Stimulated activated CD4-positive, alpha-beta T cell treated with anti-CD3 and anti-CD28 coated beads, TNF-alpha, amount 100 ng/mL, for 24 hours (primary cell): ENCODE measurements at regions not wholly inside any gene's neighbourhood (a gene's known extent, or its start where the extent isn't known, plus 50 kb on each side); places are given as distances from the start of the nearest gene placed in this dataset.

ENCODE experiments used
- DNase-seq, 3 experiments: peaks; one replicate each; pipeline ENCODE4 v3.0.0-alpha.2; 2020; ENCODE audit warnings: low read depth in 3 of 3

DNA sequence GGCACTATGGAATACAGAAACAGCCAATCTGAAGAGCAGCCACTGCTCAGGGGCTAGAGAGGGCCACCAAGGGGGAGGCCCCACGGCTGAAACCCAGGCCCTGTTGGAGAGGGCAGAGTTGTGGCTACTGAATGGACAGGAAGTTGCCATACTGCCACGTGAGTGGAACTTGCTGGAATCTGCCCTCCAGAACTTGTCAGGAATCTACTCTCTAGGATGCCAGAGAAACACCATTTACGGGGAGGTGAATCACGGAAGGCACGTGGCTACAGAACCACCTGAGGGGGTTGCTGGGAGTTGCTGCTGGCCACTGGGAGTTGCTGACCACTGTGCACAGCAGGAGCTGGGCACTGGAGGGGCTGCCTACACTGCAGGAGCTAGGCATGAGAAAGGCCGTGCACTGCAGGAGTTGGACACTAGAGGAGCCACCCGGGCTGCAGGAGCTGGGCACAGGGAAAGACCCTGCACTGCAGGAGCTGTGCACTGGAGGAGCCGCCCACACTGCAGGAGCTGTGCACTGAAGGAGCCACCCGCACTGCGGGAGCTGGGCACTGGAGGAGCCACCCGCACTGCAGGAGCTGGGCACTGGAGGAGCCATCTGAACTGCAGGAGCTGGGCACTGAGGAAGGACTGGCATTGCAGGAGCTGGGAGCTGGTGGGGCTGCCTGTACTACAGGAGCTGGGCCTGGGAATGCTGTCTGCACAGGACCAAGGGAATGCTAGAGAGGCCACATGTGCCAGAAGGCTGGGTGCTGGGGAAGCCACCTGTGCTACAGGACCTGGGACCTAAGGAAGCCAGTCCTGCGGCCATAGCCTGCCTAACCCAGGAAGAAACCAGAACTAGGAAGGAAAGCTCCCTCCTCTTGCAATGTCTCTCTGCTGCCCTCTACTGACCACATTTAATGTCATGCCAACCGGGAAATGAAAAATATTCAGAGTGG, 343.4 kb downstream of the MATN1 start:
- DNase-seq, result peak; percentile 11 to 32 (median 19)

DNA sequence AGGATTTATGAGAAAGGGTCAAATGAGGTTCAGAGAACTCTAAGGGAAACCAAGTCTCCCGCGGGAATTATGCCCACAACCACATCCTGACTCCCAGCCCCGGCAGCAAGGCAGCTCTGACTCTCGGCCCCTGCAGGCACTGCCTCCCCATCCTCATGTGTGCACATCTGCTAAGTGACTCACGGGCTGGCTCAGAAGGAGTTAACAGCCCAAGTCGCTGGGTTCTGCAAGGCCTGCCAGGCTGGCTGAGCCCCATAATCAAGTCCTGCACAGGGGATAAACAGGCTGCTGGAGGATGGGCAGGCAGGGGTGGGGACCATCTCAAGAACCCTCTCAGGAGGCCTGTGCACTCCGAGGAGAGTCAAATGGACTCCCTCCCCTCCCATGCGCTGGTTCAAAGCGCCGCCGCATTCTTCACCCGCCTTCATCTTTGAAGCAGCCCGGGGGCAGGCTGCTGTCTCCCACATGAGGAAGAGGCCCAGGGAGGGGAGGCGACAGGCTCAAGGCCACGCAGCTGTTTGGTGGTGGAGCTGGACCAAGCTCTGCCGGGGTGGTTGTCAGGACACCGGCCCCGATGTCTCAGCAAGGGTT, 344.3 kb downstream of the MATN1 start:
- no peak for DNase-seq

DNA sequence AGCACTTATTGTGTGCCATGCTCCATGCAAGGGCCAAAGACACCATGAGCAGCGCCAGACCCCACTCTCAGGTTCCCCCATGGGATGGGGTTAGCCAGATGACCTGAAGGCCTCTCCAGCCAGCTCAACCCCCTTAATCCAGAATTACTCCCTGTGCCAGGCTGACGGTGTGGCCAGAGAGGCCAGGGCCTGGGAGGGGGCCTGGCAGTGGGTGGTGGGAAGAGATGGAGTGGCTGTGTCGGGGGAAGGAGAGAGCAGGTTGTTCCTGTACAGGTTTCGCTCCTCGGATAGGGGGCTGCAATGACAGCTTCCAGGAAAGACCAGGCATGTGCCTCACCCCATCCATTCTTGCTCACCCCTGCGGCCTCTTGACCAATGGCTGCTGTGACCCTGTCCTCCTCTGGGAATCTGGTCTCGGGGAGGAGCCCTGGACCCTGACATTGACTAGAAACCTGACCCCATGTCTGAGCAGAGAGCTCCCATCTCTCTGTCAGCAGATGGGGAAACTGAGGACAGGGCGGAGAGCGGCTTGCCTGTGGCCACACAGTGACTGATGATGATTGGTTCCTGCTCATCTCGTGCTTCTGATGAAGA, 345.3 kb downstream of the MATN1 start:
- no peak for DNase-seq

DNA sequence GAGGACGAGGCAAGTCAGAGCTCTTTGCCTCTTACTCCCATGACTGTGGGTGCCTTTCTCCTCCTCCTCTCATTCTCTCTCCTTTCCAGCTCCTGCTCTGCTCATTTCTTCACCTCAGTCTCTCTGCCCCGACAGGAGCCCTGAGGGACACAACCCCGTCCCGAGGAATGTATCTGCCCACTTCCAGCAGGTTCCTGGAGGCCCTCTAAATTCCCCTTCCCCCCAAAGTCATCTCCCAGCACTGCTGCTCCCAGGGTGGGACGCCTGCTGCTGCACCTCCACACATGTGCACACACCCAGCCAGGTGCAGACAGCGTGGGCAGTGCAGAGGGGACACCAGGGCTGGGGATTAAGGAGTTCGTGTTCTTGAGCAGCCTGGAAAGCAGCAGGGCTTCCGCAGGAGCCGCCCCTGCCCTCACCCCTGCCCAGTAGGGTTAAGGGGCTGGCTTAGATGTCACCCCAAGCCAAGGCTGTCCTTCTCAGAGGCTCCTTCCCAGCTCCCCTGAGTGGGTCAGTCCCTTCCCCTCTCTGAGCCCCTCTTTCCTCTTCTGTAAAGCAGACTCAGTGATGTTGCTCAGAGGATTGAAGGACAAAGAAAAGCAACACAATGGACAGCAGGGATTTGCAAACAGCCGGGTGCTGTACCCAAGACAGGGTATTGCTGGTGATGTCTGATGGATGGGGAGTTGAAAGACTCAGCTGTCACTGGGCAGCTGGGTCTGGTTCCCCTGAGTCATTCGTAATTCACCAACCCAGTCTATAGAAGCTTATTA, 346.0 kb downstream of the MATN1 start:
- no peak for DNase-seq

DNA sequence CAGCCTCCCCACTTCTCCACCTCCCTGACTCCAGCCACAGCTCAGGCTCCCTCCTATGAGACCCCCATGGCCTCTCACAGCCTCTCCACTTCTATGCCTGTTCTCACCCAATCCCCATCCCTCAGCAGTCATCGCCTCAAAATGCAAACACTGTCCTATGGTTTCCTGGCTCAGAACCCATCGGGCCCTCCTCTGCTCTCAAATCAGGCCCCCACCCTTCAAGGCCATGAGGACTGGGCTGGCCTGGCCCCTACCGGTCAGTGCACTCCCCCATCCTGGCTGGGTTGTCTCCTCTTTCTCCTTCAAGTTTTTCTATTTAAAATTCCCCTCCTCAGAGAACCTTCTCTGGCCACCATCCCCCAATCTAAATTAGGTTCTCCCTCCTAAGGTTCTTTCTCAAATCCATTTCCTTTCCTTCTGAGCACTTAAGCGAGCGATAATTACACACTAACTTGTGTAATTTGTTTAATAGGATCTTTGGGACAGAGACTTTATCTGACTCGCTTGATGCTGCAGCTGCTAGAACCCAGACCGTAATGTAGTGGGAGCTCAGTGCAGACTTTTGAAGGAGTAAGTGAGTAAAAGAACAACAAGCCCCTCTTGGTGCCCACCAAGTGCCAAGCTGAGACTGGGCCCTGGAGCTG, 347.2 kb downstream of the MATN1 start:
- no peak for DNase-seq

DNA sequence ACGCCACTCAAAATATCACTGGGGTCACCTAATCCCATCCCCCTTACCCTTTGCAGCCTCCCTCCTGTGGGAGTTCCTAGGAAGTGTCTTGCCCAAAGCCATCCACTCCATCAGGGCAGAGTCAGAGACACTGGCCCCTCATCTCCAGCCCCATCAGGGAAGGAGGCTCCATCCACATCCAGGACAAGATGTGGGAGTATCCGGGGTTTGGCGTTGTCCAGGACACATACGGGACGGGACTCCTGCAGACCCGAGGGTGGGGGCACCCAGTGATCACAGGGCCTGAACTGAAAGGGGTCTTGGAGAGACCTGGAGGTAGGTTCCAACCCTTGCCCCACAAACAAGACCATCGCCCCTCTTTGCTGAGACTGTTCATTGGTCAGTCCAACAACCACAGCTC, 348.2 kb downstream of the MATN1 start:
- DNase-seq, result no peak

DNA sequence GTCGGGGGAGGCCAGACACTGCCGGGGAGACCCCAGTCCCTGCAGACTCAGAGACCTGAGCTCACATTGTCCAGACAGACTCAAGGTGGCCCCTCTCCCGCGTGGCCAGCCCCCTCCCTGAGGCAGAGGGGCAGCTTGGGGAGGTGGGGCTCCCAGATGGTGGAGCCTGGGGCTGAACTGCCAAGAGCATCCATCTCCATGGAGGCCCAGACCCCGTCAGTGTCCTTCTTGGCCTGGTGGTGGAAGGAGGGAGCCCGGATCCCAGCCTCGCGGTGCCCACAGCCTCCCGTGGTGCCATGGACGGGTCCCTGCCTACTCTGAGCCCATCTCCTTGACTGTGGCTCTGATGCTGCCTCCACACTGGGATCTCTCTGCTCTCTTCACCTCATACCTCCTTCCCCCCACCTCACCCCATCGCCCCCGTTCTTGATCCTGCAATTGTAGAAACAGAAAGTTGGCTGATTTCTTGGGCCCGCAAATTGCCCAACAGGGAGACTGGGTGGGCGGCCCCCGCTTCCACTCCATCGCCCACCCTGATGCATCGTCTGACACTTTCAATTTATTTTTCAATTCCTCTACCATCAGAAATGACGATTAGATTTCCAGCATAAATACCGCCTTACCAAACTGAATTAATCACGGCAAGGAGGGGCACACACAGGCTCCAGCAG, 348.9 kb downstream of the MATN1 start:
- DNase-seq, result no peak

DNA sequence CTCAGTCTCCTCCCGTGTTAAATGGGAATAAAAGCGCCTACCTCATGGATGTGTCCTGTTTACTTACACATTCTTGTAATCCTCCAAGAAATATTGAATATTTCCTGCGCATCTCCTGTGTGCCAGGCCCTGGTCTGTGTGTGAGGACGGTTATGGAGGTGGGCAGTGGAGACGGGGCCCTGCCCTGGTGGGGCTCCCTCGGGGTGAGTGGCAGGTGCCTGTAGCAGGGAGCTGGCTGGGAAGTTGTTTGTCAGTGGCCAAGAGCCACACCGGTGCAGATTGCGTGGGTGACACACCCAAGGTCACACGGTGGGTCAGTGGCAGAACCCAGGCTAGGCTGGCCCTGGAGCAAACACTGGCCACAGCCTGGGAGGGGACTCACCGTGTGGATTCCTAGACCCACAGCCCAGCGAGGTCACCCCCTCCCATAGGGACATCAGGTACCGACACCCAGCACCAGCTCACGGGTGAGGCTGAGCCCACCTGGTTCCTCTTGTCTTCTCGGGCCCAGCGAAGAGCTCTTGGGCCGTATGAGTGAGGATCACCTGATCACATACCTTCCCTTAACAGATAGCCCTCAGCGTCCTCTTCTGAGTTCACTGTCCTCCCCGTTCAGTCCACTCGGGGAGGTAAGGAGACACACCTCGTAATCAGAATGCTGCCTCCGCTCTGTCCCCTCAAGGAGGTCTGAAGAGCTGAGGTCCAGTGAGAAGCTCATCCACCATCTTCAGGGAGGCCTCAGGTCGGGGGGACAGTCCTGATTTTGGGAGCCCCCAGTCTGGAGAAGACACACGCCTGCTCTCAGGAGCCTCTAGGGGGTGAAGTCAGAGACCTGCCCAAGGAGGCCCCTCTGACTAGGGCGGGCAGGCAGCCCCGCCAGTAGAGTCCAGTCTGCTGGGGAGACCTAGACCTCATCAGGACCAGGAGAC, 349.6 kb downstream of the MATN1 start:
- DNase-seq, result no peak

DNA sequence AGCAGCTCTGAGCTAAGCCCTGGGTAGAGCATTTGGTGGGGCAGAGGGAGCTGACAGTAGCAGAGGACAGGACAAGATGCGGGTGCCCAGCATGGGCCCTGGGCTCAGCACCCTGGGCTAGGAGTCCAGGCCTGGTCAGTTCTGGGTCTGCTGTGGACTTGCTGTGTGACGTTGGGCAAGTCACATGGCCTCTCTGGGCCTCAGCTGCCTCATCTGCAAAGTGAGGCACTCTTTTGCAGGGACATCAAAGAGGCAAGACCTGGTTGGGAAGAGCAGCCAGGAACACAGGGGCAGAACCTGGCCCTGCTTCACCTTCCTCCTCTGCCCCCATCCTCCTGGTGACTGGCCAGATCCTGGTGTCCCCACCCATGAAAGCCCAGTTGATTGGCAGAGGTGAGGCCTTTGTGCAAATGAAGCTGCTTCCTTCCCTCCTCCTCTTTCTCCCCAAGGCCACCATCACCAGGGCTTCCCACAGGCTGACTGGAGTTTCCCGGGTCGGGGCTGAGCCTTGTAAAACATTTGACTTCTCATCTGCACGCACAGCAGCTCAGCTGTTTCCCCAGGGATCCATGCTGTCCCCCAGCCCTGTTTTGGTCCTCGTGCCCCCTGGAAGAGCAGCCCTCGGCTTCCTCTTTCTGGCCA, 350.5 kb downstream of the MATN1 start:
- no peak for DNase-seq

DNA sequence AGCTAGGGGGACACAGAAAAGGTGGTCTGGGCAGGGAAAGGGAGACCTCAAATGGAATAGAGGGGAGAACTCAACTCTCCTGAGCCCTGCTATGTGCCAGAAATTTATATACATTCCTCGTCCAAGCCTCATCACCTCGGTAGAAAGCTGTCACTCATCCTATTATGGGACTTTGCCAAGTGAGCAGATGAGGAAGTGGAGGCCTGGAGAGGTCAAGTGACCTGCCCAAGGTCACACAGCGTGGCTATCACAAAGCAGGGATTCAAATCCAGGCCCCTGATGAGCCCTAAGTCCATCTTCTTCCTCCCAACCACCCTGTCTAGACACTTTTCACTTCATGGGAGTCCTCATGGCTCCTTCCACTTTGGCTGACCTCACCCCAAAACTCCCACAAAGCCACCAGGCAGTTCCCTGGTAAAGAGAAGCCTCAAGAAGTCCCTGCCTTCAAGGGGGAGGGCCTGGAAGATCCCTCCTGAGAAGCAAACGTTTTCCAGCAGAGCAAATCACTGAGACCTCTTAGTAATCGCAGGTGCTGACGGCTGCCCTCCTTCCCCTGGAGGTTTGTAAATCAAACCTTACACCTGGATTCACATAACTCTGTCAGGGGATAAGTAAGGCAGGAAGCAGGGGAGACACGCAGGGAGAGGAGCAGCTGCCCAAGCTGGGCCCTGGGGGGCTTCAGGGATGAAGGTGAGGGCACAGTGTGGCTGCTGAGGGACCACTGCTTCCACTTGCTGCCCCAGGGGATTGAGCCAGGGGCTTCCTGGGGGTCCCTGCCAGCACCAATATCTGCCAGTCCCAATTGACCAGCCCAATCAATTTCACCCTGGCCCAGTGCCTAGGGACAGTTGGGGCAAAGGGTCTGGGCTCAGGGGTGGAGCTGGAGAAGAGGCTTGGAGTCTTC, 351.2 kb downstream of the MATN1 start:
- DNase-seq, result no peak

DNA sequence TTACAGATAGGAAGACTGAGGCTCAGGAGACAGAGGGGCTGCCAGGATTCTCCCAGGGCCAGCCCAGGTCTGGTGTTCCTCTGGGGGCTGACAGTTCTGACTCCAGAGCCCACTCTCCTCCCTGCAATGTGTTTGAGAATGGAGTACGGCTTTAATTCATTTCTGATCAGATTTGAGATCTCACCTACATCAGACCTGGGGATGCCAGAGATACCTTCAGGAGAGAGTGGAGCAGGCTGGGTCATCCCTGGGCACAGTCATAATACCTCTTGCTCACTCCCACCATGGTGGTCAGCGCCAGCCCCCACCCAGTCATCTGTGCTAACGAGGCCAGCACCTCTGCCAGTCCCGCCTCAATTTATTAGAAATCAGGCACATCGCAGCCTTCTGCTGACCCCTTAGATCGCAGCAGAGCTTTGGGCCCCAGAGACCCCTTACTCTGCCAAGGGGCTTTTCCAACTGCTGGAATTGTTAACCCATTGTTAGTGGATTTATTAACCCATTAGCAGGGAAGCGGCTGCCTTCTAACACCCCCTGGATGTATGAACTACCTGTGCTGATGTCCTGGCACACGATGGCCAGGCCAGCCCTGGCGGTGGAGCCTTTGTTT, 352.1 kb downstream of the MATN1 start:
- no peak for DNase-seq

DNA sequence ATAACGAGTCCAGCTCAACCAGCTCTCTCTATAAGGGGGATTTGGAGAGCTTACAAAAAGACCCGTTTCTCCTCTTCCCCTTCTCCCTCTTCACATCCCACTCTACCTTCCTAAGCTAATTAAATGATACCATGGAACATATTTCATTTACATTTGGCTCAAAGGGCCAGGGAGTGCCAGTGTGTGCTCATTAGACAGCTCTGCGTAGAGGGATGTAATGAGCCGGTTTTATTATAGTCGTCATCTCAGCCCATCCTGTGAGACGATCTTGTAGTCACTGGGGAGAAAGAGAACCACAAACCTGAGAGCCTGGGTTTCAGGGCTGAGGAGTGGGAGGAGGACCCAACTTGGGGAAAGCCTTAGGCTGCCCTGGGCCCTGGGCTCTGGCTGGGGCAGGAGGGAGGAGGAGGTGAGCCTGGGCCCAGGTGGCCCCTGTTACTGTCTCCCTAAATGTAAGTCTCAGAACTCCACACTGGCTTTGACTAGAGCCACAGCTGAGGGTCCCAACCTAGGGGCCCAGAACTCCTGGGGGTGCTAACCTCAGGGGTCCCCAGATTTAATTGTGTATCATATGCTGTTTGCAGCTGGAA, 354.6 kb downstream of the MATN1 start:
- DNase-seq, result no peak

DNA sequence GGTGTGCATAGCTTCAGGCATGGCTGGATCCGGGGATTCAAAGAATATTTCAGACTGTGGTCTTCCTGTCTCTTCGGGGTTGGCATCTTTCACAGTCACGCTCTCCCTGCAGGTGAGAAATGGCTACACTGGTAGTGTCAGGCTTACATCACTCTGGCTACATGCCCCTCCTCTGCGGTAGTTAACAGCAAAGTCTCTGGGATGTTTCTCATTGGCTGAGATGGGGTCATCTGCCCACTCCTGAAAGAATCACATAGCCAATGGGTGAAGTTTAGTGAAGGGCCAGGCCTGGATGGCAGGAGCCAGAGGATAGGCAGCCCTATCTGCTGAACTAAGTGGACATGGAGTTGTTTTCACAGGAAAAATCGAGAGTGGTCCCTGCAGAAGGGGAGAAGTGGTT, 356.5 kb downstream of the MATN1 start:
- DNase-seq, result no peak

DNA sequence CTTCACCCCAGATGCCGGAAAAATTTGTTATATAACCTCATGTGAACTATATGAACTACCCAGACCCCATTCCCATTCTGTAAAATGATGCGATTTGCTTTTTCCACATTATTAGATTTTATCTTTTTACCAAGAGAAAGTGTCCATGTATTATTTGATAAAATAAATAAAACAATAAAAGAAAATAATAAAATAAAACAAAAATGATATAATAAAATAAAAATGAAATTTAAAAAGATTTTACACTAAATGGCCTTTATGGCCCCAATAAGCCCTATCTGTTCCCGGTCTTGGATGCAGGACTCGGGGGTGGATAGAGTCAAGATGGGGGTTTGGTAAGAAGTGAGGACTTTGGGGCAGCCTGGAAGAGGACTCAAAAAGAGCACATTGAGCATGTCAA, 357.2 kb downstream of the MATN1 start:
- DNase-seq, result no peak

DNA sequence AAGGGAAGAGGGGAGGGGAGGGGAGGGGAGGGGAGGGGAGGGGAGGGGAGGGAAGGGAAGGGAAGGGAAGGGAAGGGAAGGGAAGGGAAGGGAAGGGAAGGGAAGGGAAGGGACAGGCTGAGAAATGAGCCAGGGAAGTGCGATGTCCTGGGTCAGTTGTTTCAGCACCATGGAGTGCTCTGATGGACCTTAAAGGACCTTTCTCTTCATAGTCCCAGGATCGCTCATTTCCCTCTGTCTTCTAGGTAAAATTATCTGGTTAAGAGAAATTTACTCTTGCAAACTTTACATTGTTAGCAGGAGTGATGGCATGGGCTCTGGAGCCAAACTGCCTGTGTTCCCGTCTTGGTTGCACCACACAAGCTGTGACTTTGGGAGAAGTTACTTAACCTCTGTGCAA, 357.8 kb downstream of the MATN1 start:
- no peak for DNase-seq

DNA sequence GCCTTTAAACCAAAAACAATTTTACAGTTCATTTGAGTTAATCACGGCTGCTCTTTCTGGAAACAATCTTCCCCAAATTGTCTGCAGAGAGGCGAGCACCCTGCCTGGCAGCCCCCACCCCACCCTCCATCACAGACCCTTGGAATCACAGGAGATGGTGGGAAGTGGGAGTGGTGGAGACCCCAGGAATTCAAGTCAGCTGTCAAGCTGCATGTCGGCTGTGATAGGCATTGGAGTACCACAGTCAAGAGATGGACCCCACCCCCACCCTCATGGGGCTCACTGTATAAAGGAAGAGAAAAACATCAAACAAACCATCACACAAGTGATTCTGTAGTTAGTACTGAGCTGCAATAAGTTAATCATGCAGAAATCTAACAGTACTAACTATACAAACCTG, 360.4 kb downstream of the MATN1 start:
- DNase-seq, result no peak

DNA sequence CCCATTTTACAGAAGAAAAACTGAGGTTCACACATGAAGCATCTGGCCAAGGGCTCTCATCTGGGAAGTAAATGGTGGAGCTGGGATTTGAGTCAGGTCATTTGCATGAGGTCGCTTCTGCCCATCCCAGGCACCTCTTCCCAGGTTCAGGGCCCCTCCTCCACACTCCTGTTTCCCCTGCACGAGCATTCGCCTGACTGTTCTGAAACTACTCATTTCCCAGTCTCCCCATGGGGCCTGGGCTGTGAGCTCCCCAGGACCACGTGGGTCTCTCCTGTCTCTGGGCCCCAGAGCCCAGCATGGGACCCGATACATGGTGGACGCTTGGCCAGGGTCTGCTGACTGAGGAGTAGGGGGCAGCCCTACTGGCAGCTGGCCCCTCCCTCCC, 360.8 kb downstream of the MATN1 start:
- no peak for DNase-seq
